BLaER1 (cell line): ENCODE measurements at regions not wholly inside any gene's neighbourhood (a gene's known extent, or its start where the extent isn't known, plus 50 kb on each side); places are given as distances from the start of the nearest gene placed in this dataset.

Source experiments
- H3K27ac ChIP-seq: shearing (Covaris generic); formaldehyde crosslinking; 2 replicates; pipeline ENCODE4 v1.8.1; 2022
- H3K27me3 ChIP-seq: shearing (Covaris generic); formaldehyde crosslinking; 2 replicates; pipeline ENCODE4 v1.8.1; 2022
- H3K36me3 ChIP-seq: shearing (Covaris generic); formaldehyde crosslinking; 2 replicates; pipeline ENCODE4 v1.8.1; 2022
- H3K4me1 ChIP-seq: shearing (Covaris generic); formaldehyde crosslinking; 2 replicates; pipeline ENCODE4 v1.8.1; 2022
- H3K4me2 ChIP-seq: shearing (Covaris generic); formaldehyde crosslinking; 2 replicates; pipeline ENCODE4 v1.8.1; 2022
- H3K4me3 ChIP-seq: shearing (Covaris generic); formaldehyde crosslinking; 2 replicates; pipeline ENCODE4 v1.8.1; 2022
- H3K9ac ChIP-seq: shearing (Covaris generic); formaldehyde crosslinking; 2 replicates; pipeline ENCODE4 v1.8.1; 2022
- H3K9me3 ChIP-seq: shearing (Covaris generic); formaldehyde crosslinking; 2 replicates; pipeline ENCODE4 v1.8.1; 2022
- H4K20me1 ChIP-seq: shearing (Covaris generic); formaldehyde crosslinking; 2 replicates; pipeline ENCODE4 v1.8.1; 2022
- Cebpa-rat ChIP-seq: shearing (Covaris generic); IDR thresholded peaks from 2 replicates; pipeline ENCODE4 v1.8.1; 2022

- no peak for TF ChIP-seq Cebpa-rat
- no peaks in the 10 kb centered on the region for H4K20me1 ChIP-seq
- H3K9me3 ChIP-seq, result peaks cover 35% of the 10 kb centered on the region
- peak overlapping the region; percentile 66 for H3K9ac ChIP-seq
- no peaks in the 10 kb centered on the region for H3K27me3 ChIP-seq
- peaks cover 7% of the 10 kb centered on the region for H3K36me3 ChIP-seq
- peak overlapping the region; percentile 81 for H3K4me2 ChIP-seq
- H3K4me1 ChIP-seq, result peaks cover 69% of the 10 kb centered on the region
- H3K4me3 ChIP-seq, result peak overlapping the region; percentile 38
- peak overlapping the region; percentile 70 for H3K27ac ChIP-seq
Measured at GRCh38 chr10:58993480-58994221, 182.8 kb upstream of the PHYHIPL start.

GRCh38 chr10:58994226-58995057 is 182.0 kb upstream of the PHYHIPL start:
- H4K20me1 ChIP-seq, result no peaks in the 10 kb centered on the region
- peak overlapping the region; percentile 70 for H3K27ac ChIP-seq
- H3K36me3 ChIP-seq, result peaks cover 7% of the 10 kb centered on the region
- H3K9me3 ChIP-seq, result peaks cover 28% of the 10 kb centered on the region
- 0 out of 2 replicates have a peak overlapping the region, but pooled peaks have one; percentile 38 for H3K4me3 ChIP-seq
- H3K27me3 ChIP-seq, result no peaks in the 10 kb centered on the region
- H3K4me2 ChIP-seq, result peak overlapping the region; percentile 81
- peak; percentile 88; the same call in 1 of the 2 replicates for TF ChIP-seq Cebpa-rat
- H3K4me1 ChIP-seq, result peaks cover 72% of the 10 kb centered on the region
- H3K9ac ChIP-seq, result 0 out of 2 replicates have a peak overlapping the region, but pooled peaks have one; percentile 66

GRCh38 chr10:58995058-58995596 is 181.3 kb upstream of the PHYHIPL start:
- H3K4me1 ChIP-seq, result peaks cover 74% of the 10 kb centered on the region
- no peaks in the 10 kb centered on the region for H3K27me3 ChIP-seq
- H3K4me3 ChIP-seq, result no peak overlapping the region
- no peaks in the 10 kb centered on the region for H4K20me1 ChIP-seq
- peaks cover 4% of the 10 kb centered on the region for H3K36me3 ChIP-seq
- peaks cover 21% of the 10 kb centered on the region for H3K9me3 ChIP-seq
- no peak overlapping the region for H3K9ac ChIP-seq
- H3K4me2 ChIP-seq, result peak overlapping the region; percentile 81
- peak overlapping the region; percentile 24; the same call in 1 of the 2 replicates for H3K27ac ChIP-seq
- no peak for TF ChIP-seq Cebpa-rat

- H4K20me1 ChIP-seq, result no peaks in the 10 kb centered on the region
- no peak overlapping the region for H3K27ac ChIP-seq
- H3K9ac ChIP-seq, result no peak overlapping the region
- no peaks in the 10 kb centered on the region for H3K36me3 ChIP-seq
- H3K4me3 ChIP-seq, result no peak overlapping the region
- no peak for TF ChIP-seq Cebpa-rat
- peaks cover 11% of the 10 kb centered on the region for H3K9me3 ChIP-seq
- peak overlapping the region; percentile 81 for H3K4me2 ChIP-seq
- no peaks in the 10 kb centered on the region for H3K27me3 ChIP-seq
- peaks cover 74% of the 10 kb centered on the region for H3K4me1 ChIP-seq
Measured at GRCh38 chr10:58996063-58996462, 180.4 kb upstream of the PHYHIPL start.

- no peak for TF ChIP-seq Cebpa-rat
- Histone ChIP-seq H3K9ac (no peak overlapping the region), H3K27ac (no peak overlapping the region), H3K9me3 (peaks cover 3% of the 10 kb centered on the region; the same call in 1 of the 2 replicates), H3K36me3 (no peaks in the 10 kb centered on the region), H3K4me1 (peaks cover 71% of the 10 kb centered on the region), H3K27me3 (no peaks in the 10 kb centered on the region), H4K20me1 (no peaks in the 10 kb centered on the region), H3K4me3 (no peak overlapping the region), H3K4me2 (peak overlapping the region; percentile 81)
Measured at GRCh38 chr10:58996866-58997265, 179.6 kb upstream of the PHYHIPL start.

GRCh38 chr10:58998924-58999713 is 177.3 kb upstream of the PHYHIPL start:
- Histone ChIP-seq H3K9ac (no peak overlapping the region), H3K27me3 (no peaks in the 10 kb centered on the region), H3K9me3 (no peaks in the 10 kb centered on the region), H3K4me1 (peaks cover 49% of the 10 kb centered on the region), H3K4me3 (no peak overlapping the region), H3K4me2 (no peak overlapping the region), H4K20me1 (no peaks in the 10 kb centered on the region), H3K36me3 (no peaks in the 10 kb centered on the region), H3K27ac (no peak overlapping the region)
- no peak for TF ChIP-seq Cebpa-rat

GRCh38 chr10:59000162-59000825 is 176.1 kb upstream of the PHYHIPL start:
- H3K27me3 ChIP-seq, result no peaks in the 10 kb centered on the region
- no peak overlapping the region for H3K9ac ChIP-seq
- H4K20me1 ChIP-seq, result no peaks in the 10 kb centered on the region
- TF ChIP-seq Cebpa-rat, result no peak
- H3K4me2 ChIP-seq, result no peak overlapping the region
- H3K36me3 ChIP-seq, result no peaks in the 10 kb centered on the region
- H3K4me3 ChIP-seq, result no peak overlapping the region
- no peaks in the 10 kb centered on the region for H3K9me3 ChIP-seq
- peaks cover 37% of the 10 kb centered on the region for H3K4me1 ChIP-seq
- no peak overlapping the region for H3K27ac ChIP-seq

GRCh38 chr10:59002011-59002410 is 174.4 kb upstream of the PHYHIPL start:
- peaks cover 20% of the 10 kb centered on the region for H3K4me1 ChIP-seq
- no peaks in the 10 kb centered on the region for H3K27me3 ChIP-seq
- no peaks in the 10 kb centered on the region for H3K36me3 ChIP-seq
- H3K27ac ChIP-seq, result no peak overlapping the region
- TF ChIP-seq Cebpa-rat, result no peak
- no peak overlapping the region for H3K4me3 ChIP-seq
- no peak overlapping the region for H3K9ac ChIP-seq
- no peaks in the 10 kb centered on the region for H4K20me1 ChIP-seq
- no peaks in the 10 kb centered on the region for H3K9me3 ChIP-seq
- H3K4me2 ChIP-seq, result no peak overlapping the region

GRCh38 chr10:59003203-59003602 is 173.2 kb upstream of the PHYHIPL start:
- H3K4me1 ChIP-seq, result peaks cover 10% of the 10 kb centered on the region; the same call in 1 of the 2 replicates
- no peak overlapping the region for H3K4me2 ChIP-seq
- H4K20me1 ChIP-seq, result no peaks in the 10 kb centered on the region
- TF ChIP-seq Cebpa-rat, result no peak
- no peaks in the 10 kb centered on the region for H3K9me3 ChIP-seq
- no peak overlapping the region for H3K9ac ChIP-seq
- no peaks in the 10 kb centered on the region for H3K36me3 ChIP-seq
- no peak overlapping the region for H3K4me3 ChIP-seq
- no peak overlapping the region for H3K27ac ChIP-seq
- no peaks in the 10 kb centered on the region for H3K27me3 ChIP-seq
